Loucy (cell line): ENCODE measurements at regions not wholly inside any gene's neighbourhood (a gene's known extent, or its start where the extent isn't known, plus 50 kb on each side); places are given as distances from the start of the nearest gene placed in this dataset.

Experiments used
- EZH2phosphoT487 ChIP-seq: fragments of 200-600 bp; IDR thresholded peaks from 2 replicates; pipeline ENCODE4 v1.6.1; 2018; ENCODE audit warnings: antibody characterized with exemption, mild to moderate bottlenecking, moderate library complexity, borderline replicate concordance
- TF ChIP-seq, protein P1 (sequence below): fragments of 200-600 bp; sonication (generic); conservative IDR thresholded peaks from 2 replicates; pipeline ENCODE4 v1.5.1; 2014; ENCODE audit warnings: mild to moderate bottlenecking, antibody characterized with exemption, low read length

DNA sequence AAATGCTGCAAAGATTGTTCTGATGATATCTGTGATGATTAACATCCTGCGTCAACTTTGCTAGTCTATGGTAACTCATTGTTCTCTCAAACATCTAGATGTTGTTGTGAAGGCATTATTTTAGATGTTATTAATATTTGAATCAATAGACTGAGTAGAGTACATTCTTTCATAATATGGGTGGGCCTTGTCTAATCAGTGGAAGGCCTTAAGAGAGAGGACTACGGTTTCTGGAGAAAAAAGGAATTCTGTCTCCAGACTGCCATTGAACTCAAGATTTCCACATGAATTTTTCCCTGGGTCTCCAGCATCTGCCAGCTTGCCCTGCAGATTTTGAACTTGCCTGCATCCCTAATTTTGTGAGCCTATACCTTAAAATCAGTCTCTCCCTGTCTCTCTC, 2381.1 kb upstream of the AGA start:
- TF ChIP-seq, protein P1, sequence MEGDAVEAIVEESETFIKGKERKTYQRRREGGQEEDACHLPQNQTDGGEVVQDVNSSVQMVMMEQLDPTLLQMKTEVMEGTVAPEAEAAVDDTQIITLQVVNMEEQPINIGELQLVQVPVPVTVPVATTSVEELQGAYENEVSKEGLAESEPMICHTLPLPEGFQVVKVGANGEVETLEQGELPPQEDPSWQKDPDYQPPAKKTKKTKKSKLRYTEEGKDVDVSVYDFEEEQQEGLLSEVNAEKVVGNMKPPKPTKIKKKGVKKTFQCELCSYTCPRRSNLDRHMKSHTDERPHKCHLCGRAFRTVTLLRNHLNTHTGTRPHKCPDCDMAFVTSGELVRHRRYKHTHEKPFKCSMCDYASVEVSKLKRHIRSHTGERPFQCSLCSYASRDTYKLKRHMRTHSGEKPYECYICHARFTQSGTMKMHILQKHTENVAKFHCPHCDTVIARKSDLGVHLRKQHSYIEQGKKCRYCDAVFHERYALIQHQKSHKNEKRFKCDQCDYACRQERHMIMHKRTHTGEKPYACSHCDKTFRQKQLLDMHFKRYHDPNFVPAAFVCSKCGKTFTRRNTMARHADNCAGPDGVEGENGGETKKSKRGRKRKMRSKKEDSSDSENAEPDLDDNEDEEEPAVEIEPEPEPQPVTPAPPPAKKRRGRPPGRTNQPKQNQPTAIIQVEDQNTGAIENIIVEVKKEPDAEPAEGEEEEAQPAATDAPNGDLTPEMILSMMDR: no peak
- TF ChIP-seq EZH2phosphoT487: no peak
